A673 (cell line): ENCODE measurements at regions not wholly inside any gene's neighbourhood (a gene's known extent, or its start where the extent isn't known, plus 50 kb on each side); places are given as distances from the start of the nearest gene placed in this dataset.

Source experiments
- EZH2 ChIP-seq: fragments of 200-600 bp; sonication (generic); IDR thresholded peaks from 2 replicates; pipeline ENCODE4 v1.6.1; 2017; ENCODE audit warnings: borderline replicate concordance, low read depth, mild to moderate bottlenecking, mixed read lengths, antibody characterized with exemption, low read length; ENCODE audit not compliant: poor library complexity, severe bottlenecking
- TF ChIP-seq, protein P1 (sequence below): fragments of 300-800, 200-600 bp; sonication (generic); conservative IDR thresholded peaks from 2 replicates; pipeline ENCODE4 v1.5.1; 2017; ENCODE audit warnings: low read depth, mild to moderate bottlenecking, antibody characterized with exemption, low read length, moderate library complexity, mixed read lengths

DNA sequence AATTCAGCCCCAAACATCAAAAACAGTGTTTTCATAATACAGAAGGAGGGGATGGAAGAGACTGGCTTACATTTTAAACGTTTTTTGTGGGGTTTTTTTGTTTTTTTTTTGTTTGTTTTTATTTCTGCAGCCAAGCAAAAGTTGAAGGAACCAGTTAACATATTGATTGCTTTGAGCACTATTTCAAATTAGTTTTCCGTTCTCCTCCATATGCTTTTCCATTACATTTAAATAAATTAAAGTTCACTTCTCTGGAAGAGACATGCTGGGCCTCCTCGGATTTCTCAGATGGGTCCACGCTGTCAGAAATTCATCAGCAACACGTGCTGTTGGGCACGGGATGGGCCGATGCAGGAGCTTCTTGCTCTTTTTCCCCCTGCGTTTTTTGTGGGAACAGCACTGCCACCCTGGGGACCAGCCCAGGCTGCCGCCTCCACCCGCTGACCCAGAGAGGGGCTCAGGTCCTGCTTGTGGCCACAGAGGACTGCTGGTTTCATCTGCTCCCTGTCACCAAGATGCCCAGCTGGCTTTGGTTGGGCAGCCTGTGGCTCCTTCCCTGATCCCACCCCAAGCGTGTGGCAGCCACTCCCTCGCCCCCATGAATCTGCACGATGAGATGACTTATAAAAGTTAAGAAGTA is 67.7 kb upstream of the CHST15 start:
- TF ChIP-seq, protein P1, sequence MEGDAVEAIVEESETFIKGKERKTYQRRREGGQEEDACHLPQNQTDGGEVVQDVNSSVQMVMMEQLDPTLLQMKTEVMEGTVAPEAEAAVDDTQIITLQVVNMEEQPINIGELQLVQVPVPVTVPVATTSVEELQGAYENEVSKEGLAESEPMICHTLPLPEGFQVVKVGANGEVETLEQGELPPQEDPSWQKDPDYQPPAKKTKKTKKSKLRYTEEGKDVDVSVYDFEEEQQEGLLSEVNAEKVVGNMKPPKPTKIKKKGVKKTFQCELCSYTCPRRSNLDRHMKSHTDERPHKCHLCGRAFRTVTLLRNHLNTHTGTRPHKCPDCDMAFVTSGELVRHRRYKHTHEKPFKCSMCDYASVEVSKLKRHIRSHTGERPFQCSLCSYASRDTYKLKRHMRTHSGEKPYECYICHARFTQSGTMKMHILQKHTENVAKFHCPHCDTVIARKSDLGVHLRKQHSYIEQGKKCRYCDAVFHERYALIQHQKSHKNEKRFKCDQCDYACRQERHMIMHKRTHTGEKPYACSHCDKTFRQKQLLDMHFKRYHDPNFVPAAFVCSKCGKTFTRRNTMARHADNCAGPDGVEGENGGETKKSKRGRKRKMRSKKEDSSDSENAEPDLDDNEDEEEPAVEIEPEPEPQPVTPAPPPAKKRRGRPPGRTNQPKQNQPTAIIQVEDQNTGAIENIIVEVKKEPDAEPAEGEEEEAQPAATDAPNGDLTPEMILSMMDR: no peak
- no peak for TF ChIP-seq EZH2
